ENCODE measurements at regions not wholly inside any gene's neighbourhood (a gene's known extent, or its start where the extent isn't known, plus 50 kb on each side); places are given as distances from the start of the nearest gene placed in this dataset.

DNA sequence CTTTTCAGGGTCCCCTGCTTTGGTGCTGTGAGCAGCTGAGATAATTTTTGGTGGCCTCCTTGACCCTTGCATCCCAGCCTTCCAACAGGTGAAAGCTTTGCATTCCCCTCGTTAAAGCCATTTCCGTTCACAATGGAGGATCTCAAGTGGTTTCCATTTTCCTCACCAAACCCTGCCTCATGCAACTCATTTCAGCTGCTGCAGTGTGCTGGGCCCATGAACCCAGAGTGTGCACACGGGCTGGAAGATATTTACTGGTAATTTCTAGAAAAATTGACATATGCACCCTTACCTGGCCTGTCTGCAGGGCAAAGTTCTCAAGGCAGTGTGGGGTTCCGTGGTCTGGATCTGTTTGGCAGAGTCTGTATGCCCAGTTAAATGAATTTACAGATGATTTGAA is 246.8 kb upstream of the HS6ST1 start:
- Mint-ChIP-seq H3K27ac (no peak overlapping the region), H3K4me3 (no peak overlapping the region), H3K4me1 (ENCODE audit: low read depth) (no peaks in the 10 kb centered on the region), H3K36me3 (ENCODE audit: low read depth) (no peaks in the 10 kb centered on the region), H3K9me3 (no peaks in the 10 kb centered on the region), H3K27me3 (no peaks in the 10 kb centered on the region)
- intact Hi-C loops (cut with DNase I, micrococcal nuclease), result no loop called here
- Histone ChIP-seq H3K4me1 (ENCODE audit: insufficient read depth, low read length) (no peaks in the 10 kb centered on the region), H3K27ac (ENCODE audit: low read depth in 1 of 2, low read length in 2 of 2) (no peak overlapping the region), H3K36me3 (ENCODE audit: insufficient read depth, low read length) (no peaks in the 10 kb centered on the region), H3K27me3 (ENCODE audit: control insufficient read depth in 1 of 2, insufficient read depth in 2 of 2, low read length in 2 of 2) (no peaks in the 10 kb centered on the region), H3K4me3 (ENCODE audit: low read length) (no peak overlapping the region), H3K9me3 (ENCODE audit: control insufficient read depth in 1 of 2, insufficient read depth in 1 of 2, low read length in 2 of 2) (no peaks in the 10 kb centered on the region)
- ChIA-PET CTCF (no interaction called here), POLR2A (no interaction called here)
- ATAC-seq (ENCODE audit: poor library complexity), result no peak
- TF ChIP-seq, protein P1, sequence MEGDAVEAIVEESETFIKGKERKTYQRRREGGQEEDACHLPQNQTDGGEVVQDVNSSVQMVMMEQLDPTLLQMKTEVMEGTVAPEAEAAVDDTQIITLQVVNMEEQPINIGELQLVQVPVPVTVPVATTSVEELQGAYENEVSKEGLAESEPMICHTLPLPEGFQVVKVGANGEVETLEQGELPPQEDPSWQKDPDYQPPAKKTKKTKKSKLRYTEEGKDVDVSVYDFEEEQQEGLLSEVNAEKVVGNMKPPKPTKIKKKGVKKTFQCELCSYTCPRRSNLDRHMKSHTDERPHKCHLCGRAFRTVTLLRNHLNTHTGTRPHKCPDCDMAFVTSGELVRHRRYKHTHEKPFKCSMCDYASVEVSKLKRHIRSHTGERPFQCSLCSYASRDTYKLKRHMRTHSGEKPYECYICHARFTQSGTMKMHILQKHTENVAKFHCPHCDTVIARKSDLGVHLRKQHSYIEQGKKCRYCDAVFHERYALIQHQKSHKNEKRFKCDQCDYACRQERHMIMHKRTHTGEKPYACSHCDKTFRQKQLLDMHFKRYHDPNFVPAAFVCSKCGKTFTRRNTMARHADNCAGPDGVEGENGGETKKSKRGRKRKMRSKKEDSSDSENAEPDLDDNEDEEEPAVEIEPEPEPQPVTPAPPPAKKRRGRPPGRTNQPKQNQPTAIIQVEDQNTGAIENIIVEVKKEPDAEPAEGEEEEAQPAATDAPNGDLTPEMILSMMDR (IDR thresholded peaks at IDR 0.05), result no peak
- no peak for DNase-seq

DNA sequence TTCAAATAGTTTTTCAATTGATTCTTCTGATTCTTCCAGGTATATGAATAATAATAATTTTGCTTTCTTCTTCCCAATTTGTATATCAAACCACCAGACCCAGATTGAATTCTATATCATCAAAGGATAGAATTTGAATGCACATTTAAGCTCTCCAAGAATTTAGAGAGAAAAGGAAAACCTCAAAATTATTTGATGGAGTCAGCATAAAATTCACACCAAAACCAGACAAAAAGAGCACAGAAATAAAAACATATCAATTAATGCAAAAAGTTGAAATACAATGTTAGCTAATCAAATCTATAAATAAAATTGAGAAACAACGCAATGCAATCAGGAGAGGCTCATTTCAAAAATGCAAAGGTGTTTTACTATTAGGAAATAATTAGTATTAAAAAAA is 248.0 kb upstream of the HS6ST1 start:
- H3K4me3 Mint-ChIP-seq, result no peak overlapping the region
- CTCF ChIA-PET, result interaction anchor here (1.0 kb wide), 1 partner anchor 10 kb away, joined by 3 read pairs; no protein-coding TSS in a partner anchor
- intact Hi-C loops (cut with DNase I, micrococcal nuclease), result no loop called here
- no peak for ATAC-seq (ENCODE audit: poor library complexity)
- no peaks in the 10 kb centered on the region for H3K9me3 Mint-ChIP-seq
- no peaks in the 10 kb centered on the region for H3K4me1 Mint-ChIP-seq (ENCODE audit: low read depth)
- no peaks in the 10 kb centered on the region for H3K4me1 ChIP-seq (ENCODE audit: insufficient read depth, low read length)
- no peak overlapping the region for H3K27ac Mint-ChIP-seq
- H3K36me3 Mint-ChIP-seq (ENCODE audit: low read depth), result no peaks in the 10 kb centered on the region
- TF ChIP-seq, protein P1 (IDR thresholded peaks at IDR 0.05), result no peak
- H3K4me3 ChIP-seq (ENCODE audit: low read length), result no peak overlapping the region
- no peak for DNase-seq
- POLR2A ChIA-PET, result no interaction called here
- H3K36me3 ChIP-seq (ENCODE audit: insufficient read depth, low read length), result no peaks in the 10 kb centered on the region
- no peak overlapping the region for H3K27ac ChIP-seq (ENCODE audit: low read depth in 1 of 2, low read length in 2 of 2)
- no peaks in the 10 kb centered on the region for H3K27me3 ChIP-seq (ENCODE audit: control insufficient read depth in 1 of 2, insufficient read depth in 2 of 2, low read length in 2 of 2)
- no peaks in the 10 kb centered on the region for H3K27me3 Mint-ChIP-seq
- H3K9me3 ChIP-seq (ENCODE audit: control insufficient read depth in 1 of 2, insufficient read depth in 1 of 2, low read length in 2 of 2), result no peaks in the 10 kb centered on the region

DNA sequence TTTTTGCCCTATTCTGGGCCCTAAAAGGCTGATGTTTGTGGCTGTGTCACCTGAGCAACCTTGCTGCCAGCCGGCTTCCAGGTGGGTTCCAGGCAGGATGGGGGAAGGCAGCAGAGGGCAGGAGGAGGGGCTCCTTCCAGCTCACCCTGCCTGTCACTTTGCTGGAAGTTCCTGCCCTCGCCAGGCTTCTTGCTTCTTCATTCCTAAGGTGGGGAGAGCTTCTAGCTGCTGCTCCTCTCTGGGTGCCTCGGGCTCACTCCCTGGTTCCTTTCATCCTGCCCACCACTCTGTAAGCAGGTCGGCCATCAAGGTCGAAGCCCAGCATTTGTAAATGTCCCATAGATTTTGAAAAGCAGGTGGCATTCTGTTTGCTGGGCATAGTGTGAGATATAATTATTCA is 249.4 kb upstream of the HS6ST1 start:
- Mint-ChIP-seq H3K4me1 (ENCODE audit: low read depth) (no peaks in the 10 kb centered on the region), H3K27me3 (peaks cover under 1% of the 10 kb centered on the region), H3K36me3 (ENCODE audit: low read depth) (no peaks in the 10 kb centered on the region), H3K9me3 (no peaks in the 10 kb centered on the region), H3K4me3 (no peak overlapping the region), H3K27ac (no peak overlapping the region)
- Histone ChIP-seq H3K9me3 (ENCODE audit: control insufficient read depth in 1 of 2, insufficient read depth in 1 of 2, low read length in 2 of 2) (no peaks in the 10 kb centered on the region), H3K4me3 (ENCODE audit: low read length) (no peak overlapping the region), H3K36me3 (ENCODE audit: insufficient read depth, low read length) (no peaks in the 10 kb centered on the region), H3K4me1 (ENCODE audit: insufficient read depth, low read length) (no peaks in the 10 kb centered on the region), H3K27me3 (ENCODE audit: control insufficient read depth in 1 of 2, insufficient read depth in 2 of 2, low read length in 2 of 2) (no peaks in the 10 kb centered on the region), H3K27ac (ENCODE audit: low read depth in 1 of 2, low read length in 2 of 2) (no peak overlapping the region)
- ATAC-seq (ENCODE audit: poor library complexity) (no peak), DNase-seq (no peak)
- TF ChIP-seq, protein P1 (IDR thresholded peaks at IDR 0.05), result no peak
- POLR2A ChIA-PET, result no interaction called here
- CTCF ChIA-PET, result no interaction called here
- intact Hi-C loops (cut with DNase I, micrococcal nuclease), result no loop called here

All from CD4-positive, alpha-beta T cell (primary cell).